GDM1 (cell line): ENCODE measurements at regions not wholly inside any gene's neighbourhood (a gene's known extent, or its start where the extent isn't known, plus 50 kb on each side); places are given as distances from the start of the nearest gene placed in this dataset.
"Not testable (repeated sequence)": the region's sequence is repeated elsewhere in the genome, so short reads cannot be mapped to it uniquely, and the experiment has no call there.

Experiments used
- DNase-seq: peaks from one replicate; lab custom pipeline; 2025; lab: John Stamatoyannopoulos, UW

DNA sequence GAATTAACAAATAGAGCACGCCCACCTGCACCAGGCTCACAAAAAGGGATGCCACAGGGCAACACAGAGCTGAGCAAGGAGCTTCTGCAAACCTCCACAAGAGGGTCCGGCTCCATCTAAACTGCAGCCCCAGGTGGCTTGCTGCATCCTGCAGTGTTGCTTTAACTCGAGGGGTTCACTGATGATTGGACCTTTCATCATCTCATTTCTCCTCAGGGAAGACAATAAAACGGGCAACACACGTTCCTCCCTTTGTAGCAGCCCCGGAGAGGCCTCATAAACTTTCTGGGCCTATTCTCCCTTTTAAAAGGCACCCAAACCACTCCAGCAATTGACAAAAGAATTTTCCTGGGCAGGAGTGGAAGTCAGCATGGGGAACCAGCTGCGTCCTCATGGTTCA is 161.5 kb upstream of the CDH4 start:
- no peak for DNase-seq

- no peak for DNase-seq
Observed at GRCh38 chr20:61092251-61092650, 159.8 kb upstream of the CDH4 start.

DNA sequence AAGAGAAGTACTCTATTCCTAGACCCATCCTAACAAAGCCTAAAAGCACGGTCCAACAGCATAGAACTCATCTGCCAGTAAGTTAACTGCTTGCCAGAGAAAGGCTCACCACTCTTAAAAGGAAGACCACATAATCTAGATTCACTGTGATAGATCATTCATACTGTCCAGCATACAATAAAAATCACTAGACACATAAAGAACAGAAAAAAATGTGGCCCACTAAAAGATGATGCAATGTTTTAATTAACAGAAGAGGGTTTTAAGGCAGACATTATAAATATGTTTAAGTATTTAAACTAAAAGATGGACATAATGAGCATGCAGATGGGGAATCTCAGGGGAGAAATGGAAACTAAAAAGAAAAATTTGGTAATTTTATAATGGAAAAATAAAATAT is 157.5 kb upstream of the CDH4 start:
- no peak for DNase-seq

GRCh38 chr20:61096463-61096862 is 155.6 kb upstream of the CDH4 start:
- no peak for DNase-seq

- DNase-seq, result no peak
Observed at GRCh38 chr20:61099806-61100205, 152.3 kb upstream of the CDH4 start.

DNA sequence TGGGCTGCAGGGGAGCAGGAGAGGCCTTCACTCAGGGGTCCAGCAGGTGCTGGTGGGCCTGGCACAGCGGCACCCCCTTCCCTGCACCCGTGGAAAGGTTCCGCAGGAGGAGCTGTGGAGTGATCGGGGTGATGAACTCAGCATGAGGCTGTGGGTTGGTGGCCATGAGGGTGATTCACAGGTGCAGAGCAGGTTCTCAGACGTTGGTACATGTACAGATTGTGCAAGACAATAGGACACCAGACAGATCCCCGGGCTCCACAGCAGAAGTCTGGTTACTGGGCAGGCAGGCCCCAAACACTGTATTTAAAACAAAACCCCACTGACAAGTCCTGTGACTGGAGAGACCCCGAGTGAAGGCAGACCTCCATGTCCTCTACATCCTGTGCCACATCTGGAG is 151.6 kb upstream of the CDH4 start:
- DNase-seq, result no peak

DNA sequence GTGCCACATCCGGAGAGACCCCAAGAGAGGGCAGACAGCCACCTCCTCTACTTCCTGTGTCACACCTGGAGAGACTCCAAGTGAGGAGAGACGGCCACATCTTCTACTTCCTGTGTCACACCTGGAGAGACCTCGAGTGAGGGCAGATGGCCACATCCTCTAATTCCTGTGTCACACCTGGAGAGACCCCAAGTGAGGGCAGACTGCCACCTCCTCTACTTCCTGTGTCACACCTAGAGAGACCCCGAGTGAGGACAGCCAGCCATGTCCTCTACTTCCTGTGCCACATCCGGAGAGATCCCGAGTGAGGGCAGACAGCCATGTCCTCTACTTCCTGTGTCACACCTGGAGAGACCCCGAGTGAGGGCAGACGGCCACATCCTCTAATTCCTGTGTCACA is 150.7 kb upstream of the CDH4 start:
- DNase-seq, result not testable (repeated sequence)

DNA sequence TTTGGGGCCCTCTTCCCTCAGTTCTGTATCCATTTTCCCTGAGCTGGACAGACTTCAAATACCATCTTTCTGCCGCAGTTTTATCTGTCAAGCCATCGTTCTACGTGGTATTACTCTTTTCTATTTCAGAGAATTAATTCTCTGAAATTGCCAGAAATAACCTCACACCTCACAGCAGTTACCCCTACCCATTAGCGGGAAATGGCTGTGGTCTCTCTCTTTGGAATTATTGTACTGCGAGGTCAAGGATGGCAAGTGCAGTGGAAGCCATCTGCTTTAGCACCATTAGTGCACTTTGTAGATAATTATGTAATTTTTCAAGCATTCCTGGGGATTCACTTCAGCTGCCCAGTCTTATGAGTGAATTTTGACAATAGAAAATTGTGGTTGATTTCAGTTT is 147.8 kb upstream of the CDH4 start:
- DNase-seq, result no peak

DNA sequence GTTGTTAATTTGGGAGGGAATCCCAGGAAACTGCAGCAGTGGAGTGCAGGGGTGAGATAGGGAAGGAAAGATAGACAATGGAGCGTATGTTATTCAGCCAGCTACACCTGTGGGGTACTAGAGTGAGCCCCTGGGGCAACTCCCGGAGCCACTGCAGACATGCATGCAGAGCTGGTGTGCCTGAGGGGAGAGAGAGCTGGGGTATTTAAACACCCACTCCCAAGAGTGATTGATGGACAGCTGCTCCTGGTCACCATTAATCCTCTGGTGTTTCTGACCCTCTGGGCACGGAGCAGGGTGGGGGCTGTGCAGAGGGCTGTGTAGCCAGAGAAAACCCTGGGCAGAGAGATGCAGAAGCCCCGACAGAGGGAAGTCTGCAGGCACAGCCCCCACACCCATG is 146.7 kb upstream of the CDH4 start:
- DNase-seq, result no peak

DNA sequence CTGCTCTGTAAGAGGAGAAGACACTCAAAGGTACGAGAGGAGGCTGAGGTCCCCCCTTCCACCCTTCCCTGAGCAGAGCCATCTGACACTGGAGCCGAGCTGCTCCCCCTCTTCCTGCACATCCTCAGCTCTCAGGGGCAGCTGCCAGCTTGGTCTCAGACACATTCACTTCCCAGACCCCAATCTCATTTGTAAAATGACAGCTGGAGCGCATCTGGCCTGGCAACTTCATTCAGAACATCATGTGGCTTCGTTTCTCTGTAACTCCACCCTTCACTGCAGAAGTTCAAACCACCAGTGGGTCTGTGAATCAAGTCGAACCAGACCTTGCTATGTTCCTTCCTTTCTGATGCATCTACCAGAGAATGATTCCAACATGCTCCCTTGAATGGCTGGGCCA is 145.6 kb upstream of the CDH4 start:
- DNase-seq, result no peak

DNA sequence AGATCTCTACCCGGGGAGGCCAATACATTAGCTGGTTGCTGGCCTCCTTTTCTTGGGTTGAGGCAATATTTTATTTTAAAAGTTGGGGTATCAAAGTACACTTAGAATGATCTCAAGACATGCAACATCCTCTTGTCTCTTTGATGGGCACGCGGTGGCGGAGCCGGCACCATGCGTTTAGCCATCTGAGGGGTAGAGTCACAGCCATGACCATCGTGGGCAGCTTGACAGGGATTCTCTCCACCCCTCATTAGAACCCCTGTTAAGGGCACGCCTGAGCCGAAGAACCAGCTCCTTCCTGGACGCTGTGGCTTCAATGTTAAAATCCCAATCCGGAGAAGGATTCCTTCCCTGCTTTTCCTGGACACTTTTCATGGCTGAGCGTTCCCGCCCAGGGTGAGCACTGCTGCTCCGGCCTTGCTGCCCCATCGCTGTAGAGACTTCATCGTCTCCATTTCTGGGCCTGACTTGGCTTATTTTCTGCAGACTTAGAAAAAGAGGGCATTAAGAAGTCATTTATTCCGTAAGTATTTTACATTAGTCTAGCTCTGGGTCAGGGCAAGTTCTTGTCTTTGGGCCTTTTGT is 142.7 kb upstream of the CDH4 start:
- DNase-seq, result no peak

DNA sequence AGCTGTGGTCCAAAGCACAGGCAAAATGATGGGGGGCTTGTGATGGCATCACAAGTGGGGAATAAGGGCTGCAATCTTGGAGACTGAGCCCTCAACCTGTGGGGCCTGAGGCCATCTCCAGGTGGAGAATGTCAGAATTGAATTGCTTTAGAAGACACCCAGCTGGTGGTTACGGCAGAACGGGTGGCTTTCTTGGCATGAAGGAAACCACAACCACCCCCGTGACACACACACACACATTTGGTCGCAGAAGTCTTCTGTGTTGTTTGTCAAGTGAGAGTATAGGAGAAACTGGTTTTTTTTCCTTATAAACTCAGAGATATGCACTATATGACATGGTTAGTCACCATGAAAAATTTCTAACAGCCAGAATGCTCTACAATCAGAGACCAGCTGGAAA is 139.5 kb upstream of the CDH4 start:
- DNase-seq, result no peak

- DNase-seq, result no peak
Observed at GRCh38 chr20:61113731-61114130, 138.3 kb upstream of the CDH4 start.

DNA sequence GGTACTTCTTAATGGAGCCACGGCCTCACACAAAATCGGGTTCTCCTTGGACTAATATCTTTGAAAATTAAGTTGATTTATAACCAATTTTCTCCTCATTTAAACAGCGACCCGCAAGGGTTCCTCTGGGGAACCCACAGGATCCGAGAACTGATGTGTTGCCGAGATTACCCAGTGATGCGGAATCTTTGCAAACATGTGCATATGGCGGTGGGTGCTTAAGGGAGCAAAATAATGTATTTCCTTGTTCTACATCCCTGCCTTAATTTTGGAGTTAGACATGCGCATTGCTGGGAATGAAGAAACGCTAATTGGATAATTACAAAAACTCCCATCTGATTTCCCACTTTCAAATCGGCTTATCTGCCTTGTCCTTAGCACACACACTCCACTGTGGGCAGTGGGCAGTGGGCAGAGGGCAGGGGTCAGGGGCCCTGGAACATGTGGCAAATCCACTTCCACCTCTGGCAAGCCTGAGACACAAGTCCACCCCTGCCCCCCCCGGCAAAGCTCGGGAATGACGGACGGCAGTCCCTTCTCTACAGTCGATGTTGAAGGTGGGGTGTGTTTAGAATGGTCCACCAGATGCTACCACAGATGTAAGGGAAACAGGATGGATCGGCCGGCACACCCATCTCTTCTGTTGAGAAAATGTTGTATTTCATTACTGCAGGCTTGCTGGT is 137.4 kb upstream of the CDH4 start:
- no peak for DNase-seq

DNA sequence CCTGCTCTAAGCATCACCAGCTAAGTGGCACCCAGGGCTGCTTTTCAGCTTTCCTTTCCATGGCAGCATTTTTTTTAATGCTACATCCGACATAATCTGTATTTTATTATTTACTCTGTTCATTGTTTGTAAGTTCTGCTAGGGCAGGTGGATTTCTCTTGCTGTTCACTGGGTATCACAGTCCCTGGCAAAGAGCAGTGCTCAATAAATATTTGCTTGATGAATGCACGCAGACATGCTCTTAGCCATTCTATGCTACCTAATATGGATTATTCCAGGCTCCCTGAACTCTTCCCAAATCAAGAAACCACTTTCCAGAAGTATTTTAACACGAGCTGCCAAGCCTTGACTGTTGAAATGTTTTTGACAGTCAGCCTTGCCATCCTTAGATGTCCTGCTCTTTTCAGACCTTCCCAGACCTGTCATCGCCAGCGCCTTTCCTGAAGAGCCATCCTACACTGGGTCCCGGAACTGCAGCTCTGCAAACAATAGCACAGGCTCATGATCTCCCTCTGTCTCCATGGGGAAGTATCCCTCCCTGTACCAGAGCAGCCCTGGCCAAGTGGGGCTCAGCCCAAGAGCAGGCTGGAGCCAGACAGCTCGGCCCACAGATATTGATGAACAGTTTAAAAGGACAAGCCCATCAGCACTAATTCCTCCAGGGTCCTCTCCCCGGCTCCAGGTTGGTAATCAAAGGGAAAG is 136.5 kb upstream of the CDH4 start:
- no peak for DNase-seq

GRCh38 chr20:61117725-61118124 is 134.3 kb upstream of the CDH4 start:
- DNase-seq, result no peak

DNA sequence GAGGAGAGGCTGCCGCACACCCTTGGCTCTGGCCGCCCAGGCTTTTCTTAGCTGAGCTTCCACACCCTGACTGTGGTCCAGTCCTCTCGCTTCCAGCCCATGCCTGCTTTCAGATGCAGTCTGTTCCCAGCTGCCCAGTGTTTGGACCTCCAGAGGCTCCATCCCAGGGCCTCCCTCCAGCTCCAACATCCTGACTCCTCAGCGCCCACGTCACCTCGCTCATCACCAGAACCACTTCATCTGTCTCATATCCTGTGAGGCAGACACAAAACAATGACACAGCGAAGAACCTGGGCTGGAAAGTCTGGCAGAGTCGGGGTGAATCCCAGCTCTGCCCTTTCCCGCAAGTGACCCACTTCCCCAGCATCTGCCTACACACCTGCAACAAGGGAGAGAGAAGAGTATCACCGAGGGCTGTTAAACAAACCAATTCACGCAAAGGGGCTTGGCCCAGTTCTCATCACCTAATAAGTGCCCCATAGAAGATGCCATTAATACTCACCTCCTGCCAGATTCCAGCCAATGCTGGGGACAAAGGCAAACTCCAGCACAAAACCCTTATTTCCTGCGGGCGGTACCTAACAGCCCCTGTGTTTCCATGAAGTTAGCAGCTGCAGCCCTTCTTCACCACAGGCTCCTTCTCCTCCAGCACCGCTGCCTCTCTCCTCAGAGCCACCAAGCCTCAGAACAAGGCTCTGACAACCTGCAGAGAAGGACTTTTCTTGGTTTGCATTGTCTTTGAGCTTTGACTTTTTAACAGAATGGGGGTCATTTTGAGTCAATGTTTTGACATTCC is 133.4 kb upstream of the CDH4 start:
- DNase-seq, result no peak

- no peak for DNase-seq
Observed at GRCh38 chr20:61119273-61119672, 132.8 kb upstream of the CDH4 start.

DNA sequence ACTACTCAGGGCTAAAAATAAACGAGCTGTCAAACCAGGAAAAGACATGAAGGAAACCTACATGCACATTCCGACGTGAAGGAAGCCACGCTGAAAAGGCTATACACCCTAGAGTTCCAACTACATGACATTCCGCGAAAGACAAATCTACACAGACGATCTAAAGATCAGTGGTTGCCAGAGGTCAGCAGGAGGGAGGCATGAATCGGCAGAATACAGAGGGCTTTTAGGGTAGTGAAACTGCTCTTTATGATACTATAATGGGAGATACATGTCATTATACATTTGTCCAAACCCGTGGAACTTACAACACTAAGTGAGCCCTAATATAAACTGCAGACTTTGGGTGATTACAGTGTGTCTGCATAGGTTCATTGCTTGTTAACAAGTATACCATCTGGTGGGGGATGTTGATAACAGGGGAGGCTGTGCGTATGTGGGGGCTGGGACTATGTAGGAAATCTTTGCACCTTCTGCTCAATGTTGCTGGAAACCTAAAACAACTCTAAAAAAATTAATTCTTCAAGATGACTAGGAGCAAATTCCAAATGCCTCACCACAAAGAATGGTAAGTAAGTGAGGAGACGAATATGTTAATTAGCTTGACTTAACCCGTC is 132.2 kb upstream of the CDH4 start:
- DNase-seq, result no peak

DNA sequence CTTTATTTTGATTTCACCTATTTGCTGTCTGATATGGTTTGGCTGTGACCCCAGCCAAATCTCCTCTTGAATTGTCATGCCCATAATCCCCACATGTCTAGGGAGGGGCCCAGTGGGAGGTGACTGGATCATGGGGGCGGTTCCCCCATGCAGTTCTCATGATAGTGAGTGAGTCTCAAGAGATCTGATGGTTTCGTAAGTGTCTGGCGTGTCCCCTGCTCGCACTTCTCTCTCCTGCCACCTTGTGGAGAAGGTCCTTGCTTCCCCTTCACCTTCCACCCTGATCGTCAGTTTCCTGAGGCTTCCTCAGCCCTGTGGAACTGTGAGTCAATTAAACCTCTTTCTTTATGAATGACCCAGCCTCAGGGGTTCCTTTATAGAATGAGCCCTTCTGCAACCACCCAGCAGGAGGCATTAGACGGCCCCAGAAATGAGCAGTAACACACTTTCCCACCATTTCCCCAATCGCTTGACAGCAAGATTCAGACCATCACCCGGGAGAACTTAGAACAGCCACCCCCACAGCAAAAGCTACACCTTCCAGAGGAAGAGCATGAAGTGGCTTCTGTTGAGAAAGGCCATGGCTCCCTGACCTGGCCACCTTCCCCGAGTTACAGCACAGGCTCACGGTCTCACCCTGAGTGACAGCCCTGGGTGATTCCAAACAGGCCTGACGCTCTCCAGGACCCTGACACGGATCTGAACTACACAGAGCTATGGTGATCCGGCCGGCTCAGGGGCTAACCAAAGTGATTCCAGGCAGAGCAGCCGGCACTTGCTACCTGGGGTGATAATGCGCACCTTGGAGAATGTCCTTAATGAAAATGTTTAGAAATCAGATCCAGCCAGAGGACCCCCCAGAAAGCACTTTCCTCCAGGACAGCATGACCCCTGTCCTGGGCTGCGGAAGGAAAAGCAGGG is 131.2 kb upstream of the CDH4 start:
- peak; percentile 7 for DNase-seq

GRCh38 chr20:61121661-61122060 is 130.4 kb upstream of the CDH4 start:
- no peak for DNase-seq
